ENCODE measurements at regions not wholly inside any gene's neighbourhood (a gene's known extent, or its start where the extent isn't known, plus 50 kb on each side); places are given as distances from the start of the nearest gene placed in this dataset.

DNA sequence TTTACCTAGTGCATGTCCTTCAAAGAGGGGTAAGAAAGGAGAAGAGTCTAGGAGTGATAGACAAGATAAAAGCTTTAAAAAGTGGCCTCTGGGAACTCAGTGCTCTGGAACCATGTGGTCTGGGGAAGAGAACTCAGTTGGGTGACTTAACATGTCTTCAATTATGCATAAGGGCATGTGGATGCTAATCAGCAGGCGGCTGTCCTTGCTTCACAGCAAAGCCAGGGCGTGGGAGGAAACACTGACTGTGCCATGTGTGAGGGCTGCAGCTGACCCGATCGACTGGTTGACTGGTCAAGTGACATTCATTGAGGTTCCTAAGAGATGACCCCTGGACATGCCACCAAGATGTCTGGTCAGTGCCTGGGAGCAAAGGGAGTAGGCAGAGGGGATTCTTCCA lies 1053.8 kb downstream of the BCL11B start:
- Histone ChIP-seq H3K4me1 (ENCODE audit: control insufficient read depth, insufficient read depth, low read length) (no peaks in the 10 kb centered on the region), H3K36me3 (ENCODE audit: control insufficient read depth in 2 of 2, insufficient read depth in 1 of 2, low read length in 2 of 2) (no peaks in the 10 kb centered on the region), H3K9me3 (ENCODE audit: control insufficient read depth, insufficient read depth, low read depth, low read length) (no peaks in the 10 kb centered on the region), H3K4me3 (ENCODE audit: low read depth, low read length) (no peak overlapping the region), H3K27ac (ENCODE audit: extremely low read depth, low read depth, low read length) (no peak overlapping the region)
- POLR2A ChIA-PET: no interaction called here
- CTCF ChIA-PET: no interaction called here
- TF ChIP-seq ZNF747 (tag by site-specific recombination; IDR thresholded peaks at IDR 0.05): no peak
- no peak for TF ChIP-seq ZNF792 (tag by site-specific recombination; IDR thresholded peaks at IDR 0.05)

DNA sequence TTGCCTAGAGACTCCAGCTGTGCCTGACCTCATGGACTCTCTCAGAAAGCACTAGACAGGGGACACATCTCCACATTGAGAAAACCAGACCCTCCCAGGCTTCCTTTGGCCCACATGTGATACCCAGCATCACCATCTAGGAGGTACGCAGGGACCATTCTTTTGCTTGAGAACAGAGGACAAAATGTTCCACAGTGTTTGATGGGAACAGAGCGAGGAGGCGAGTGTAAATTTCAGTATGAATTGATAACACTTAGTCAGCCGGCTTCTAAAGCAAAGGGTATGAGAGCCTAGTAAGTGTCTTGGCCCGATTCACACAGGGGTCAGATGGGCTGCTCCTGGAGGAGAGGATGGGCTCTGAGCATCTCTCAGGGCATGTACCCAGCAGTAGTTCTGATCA lies 1052.4 kb downstream of the BCL11B start:
- no peaks in the 10 kb centered on the region for H3K36me3 ChIP-seq (ENCODE audit: control insufficient read depth in 2 of 2, insufficient read depth in 1 of 2, low read length in 2 of 2)
- no peaks in the 10 kb centered on the region for H3K4me1 ChIP-seq (ENCODE audit: control insufficient read depth, insufficient read depth, low read length)
- H3K9me3 ChIP-seq (ENCODE audit: control insufficient read depth, insufficient read depth, low read depth, low read length): no peaks in the 10 kb centered on the region
- no peak overlapping the region for H3K4me3 ChIP-seq (ENCODE audit: low read depth, low read length)
- POLR2A ChIA-PET: no interaction called here
- TF ChIP-seq BCL11B (tag by site-specific recombination; IDR thresholded peaks at IDR 0.05; ENCODE audit: low read depth): no peak
- no peak for TF ChIP-seq ZBTB8A (tag by site-specific recombination; IDR thresholded peaks at IDR 0.05)
- no peak for TF ChIP-seq ZNF792 (tag by site-specific recombination; IDR thresholded peaks at IDR 0.05)
- TF ChIP-seq ZNF169 (tag by site-specific recombination; IDR thresholded peaks at IDR 0.05): no peak
- TF ChIP-seq ZNF473 (tag by site-specific recombination; IDR thresholded peaks at IDR 0.05): no peak
- no peak for TF ChIP-seq HOXA7 (CRISPR knock-in tag; IDR thresholded peaks at IDR 0.05; ENCODE audit: borderline replicate concordance)
- no peak for TF ChIP-seq TRIM28 (IDR thresholded peaks at IDR 0.05; ENCODE audit: borderline replicate concordance, low read length)
- TF ChIP-seq ZNF140 (tag by site-specific recombination; IDR thresholded peaks at IDR 0.05): no peak
- TF ChIP-seq, protein P1, sequence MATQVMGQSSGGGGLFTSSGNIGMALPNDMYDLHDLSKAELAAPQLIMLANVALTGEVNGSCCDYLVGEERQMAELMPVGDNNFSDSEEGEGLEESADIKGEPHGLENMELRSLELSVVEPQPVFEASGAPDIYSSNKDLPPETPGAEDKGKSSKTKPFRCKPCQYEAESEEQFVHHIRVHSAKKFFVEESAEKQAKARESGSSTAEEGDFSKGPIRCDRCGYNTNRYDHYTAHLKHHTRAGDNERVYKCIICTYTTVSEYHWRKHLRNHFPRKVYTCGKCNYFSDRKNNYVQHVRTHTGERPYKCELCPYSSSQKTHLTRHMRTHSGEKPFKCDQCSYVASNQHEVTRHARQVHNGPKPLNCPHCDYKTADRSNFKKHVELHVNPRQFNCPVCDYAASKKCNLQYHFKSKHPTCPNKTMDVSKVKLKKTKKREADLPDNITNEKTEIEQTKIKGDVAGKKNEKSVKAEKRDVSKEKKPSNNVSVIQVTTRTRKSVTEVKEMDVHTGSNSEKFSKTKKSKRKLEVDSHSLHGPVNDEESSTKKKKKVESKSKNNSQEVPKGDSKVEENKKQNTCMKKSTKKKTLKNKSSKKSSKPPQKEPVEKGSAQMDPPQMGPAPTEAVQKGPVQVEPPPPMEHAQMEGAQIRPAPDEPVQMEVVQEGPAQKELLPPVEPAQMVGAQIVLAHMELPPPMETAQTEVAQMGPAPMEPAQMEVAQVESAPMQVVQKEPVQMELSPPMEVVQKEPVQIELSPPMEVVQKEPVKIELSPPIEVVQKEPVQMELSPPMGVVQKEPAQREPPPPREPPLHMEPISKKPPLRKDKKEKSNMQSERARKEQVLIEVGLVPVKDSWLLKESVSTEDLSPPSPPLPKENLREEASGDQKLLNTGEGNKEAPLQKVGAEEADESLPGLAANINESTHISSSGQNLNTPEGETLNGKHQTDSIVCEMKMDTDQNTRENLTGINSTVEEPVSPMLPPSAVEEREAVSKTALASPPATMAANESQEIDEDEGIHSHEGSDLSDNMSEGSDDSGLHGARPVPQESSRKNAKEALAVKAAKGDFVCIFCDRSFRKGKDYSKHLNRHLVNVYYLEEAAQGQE (tag by site-specific recombination; IDR thresholded peaks at IDR 0.05): no peak
- no peak for TF ChIP-seq ZNF529 (tag by site-specific recombination; IDR thresholded peaks at IDR 0.05; ENCODE audit: insufficient replicate concordance)
- no peak for TF ChIP-seq ZNF48 (tag by site-specific recombination; IDR thresholded peaks at IDR 0.05)
- CTCF ChIA-PET: no interaction called here
- H3K27ac ChIP-seq (ENCODE audit: extremely low read depth, low read depth, low read length): no peak overlapping the region

- Histone ChIP-seq H3K36me3 (ENCODE audit: control insufficient read depth in 2 of 2, insufficient read depth in 1 of 2, low read length in 2 of 2) (no peaks in the 10 kb centered on the region), H3K4me3 (ENCODE audit: low read depth, low read length) (no peak overlapping the region), H3K27ac (ENCODE audit: extremely low read depth, low read depth, low read length) (no peak overlapping the region), H3K4me1 (ENCODE audit: control insufficient read depth, insufficient read depth, low read length) (no peaks in the 10 kb centered on the region), H3K9me3 (ENCODE audit: control insufficient read depth, insufficient read depth, low read depth, low read length) (no peaks in the 10 kb centered on the region)
- ChIA-PET POLR2A (no interaction called here), CTCF (no interaction called here)
- TF ChIP-seq KLF16 (tag by site-specific recombination; IDR thresholded peaks at IDR 0.05) (no peak), KLF17 (tag by site-specific recombination; IDR thresholded peaks at IDR 0.05) (no peak), MYNN (tag by site-specific recombination; IDR thresholded peaks at IDR 0.05; ENCODE audit: borderline replicate concordance) (no peak), CTCF (tag by site-specific recombination; IDR thresholded peaks at IDR 0.05) (no peak), OVOL3 (tag by site-specific recombination; IDR thresholded peaks at IDR 0.05) (no peak), ZEB2 (tag by site-specific recombination; IDR thresholded peaks at IDR 0.05) (no peak), YY2 (tag by site-specific recombination; IDR thresholded peaks at IDR 0.05) (no peak), ZNF391 (tag by site-specific recombination; IDR thresholded peaks at IDR 0.05; ENCODE audit: borderline replicate concordance, low read depth) (no peak), ZXDB (tag by site-specific recombination; IDR thresholded peaks at IDR 0.05) (no peak)
- TF ChIP-seq, protein P2, sequence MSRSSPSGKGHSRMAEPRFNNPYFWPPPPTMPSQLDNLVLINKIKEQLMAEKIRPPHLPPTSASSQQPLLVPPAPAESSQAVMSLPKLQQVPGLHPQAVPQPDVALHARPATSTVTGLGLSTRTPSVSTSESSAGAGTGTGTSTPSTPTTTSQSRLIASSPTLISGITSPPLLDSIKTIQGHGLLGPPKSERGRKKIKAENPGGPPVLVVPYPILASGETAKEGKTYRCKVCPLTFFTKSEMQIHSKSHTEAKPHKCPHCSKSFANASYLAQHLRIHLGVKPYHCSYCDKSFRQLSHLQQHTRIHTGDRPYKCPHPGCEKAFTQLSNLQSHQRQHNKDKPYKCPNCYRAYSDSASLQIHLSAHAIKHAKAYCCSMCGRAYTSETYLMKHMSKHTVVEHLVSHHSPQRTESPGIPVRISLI (tag by site-specific recombination; IDR thresholded peaks at IDR 0.05): no peak
- TF ChIP-seq, protein P3, sequence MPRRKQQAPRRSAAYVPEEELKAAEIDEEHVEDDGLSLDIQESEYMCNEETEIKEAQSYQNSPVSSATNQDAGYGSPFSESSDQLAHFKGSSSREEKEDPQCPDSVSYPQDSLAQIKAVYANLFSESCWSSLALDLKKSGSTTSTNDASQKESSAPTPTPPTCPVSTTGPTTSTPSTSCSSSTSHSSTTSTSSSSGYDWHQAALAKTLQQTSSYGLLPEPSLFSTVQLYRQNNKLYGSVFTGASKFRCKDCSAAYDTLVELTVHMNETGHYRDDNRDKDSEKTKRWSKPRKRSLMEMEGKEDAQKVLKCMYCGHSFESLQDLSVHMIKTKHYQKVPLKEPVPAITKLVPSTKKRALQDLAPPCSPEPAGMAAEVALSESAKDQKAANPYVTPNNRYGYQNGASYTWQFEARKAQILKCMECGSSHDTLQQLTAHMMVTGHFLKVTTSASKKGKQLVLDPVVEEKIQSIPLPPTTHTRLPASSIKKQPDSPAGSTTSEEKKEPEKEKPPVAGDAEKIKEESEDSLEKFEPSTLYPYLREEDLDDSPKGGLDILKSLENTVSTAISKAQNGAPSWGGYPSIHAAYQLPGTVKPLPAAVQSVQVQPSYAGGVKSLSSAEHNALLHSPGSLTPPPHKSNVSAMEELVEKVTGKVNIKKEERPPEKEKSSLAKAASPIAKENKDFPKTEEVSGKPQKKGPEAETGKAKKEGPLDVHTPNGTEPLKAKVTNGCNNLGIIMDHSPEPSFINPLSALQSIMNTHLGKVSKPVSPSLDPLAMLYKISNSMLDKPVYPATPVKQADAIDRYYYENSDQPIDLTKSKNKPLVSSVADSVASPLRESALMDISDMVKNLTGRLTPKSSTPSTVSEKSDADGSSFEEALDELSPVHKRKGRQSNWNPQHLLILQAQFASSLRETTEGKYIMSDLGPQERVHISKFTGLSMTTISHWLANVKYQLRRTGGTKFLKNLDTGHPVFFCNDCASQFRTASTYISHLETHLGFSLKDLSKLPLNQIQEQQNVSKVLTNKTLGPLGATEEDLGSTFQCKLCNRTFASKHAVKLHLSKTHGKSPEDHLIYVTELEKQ (tag by site-specific recombination; IDR thresholded peaks at IDR 0.05; ENCODE audit: borderline replicate concordance): no peak
Observed at GRCh38 chr14:98223106-98223505, 1048.9 kb downstream of the BCL11B start.
